GM21576 (cell line): ENCODE measurements at regions not wholly inside any gene's neighbourhood (a gene's known extent, or its start where the extent isn't known, plus 50 kb on each side); places are given as distances from the start of the nearest gene placed in this dataset.

Experiments
- ATAC-seq: cut with Tn5 transposase; IDR thresholded peaks from one replicate; pipeline ENCODE4 v1.9.1; 2021; ENCODE audit warnings: mild to moderate bottlenecking, moderate library complexity; ENCODE audit not compliant: unreplicated experiment

GRCh38 chr9:89744730-89745129 lies 139.9 kb downstream of the GADD45G start:
- ATAC-seq = no peak

DNA sequence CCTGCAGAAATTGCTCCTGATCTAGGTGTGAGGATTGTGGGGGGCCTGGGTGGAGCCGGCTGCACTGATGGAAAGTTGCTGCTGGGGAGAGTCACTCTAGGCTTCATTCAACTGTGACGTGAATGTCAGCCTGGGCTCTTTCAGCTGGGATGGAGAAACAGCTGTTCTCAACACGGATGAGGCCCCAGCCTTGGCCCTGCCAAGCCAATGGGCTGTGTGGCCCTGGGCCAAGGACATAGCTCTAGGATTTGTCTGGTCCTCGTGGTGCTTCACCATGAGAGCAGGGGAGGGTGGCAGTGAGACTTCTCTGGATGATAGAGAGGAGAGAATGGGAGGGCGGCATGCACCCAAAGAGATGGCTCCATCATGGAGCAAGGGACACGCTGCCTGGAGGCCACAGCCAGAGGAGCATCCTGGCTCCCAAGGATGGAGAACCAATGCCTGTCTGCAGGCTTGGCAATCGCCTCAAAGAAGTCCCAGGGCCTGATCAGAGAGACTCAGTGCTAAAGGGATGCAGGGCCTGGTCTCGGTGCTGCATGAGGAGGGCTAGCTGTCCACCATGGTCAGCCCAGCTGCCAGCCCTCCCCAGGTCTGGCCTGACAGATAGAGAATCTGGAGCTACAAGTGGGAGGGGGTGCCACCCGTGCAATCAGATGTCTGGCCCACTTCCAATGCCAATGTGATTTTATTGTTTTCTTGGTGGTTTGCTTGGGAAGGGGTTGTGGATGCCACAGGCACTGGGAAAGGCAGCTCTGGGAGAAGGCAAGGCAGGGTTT lies 141.0 kb downstream of the GADD45G start:
- ATAC-seq = no peak

DNA sequence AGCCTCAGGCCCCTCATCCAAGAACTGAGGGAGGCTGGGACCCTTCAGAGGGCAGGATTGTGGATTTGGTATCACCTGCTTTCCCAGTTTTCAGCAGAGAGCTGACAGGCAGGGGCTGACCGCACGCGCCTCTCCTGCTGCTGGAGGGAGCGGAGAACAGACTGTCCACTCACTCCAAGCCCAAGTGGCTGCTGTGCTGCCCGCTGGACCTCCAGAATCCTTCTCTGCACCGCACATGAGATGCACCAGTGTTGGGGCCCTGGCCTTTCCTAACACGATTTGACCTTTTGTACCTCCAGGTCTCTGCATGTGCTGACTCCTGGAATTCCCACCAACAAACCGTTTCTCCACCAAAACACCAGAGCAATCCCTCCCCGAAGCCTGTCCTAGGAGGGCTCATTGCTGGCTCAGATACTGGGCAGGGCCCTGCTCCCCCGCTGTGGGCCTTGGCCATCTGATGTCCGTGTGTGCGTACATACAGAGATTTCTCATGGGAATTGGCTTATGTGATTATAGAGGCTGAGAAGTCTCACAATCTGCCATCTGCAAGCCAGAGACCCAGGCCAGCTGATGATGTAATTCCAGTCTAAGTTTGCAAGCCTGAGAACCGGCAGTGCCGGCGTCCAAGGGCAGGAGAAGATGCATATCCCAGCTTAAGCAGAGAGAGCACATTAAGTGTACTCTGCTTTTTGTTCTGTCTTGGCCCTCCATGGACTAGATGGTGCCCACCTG lies 141.7 kb downstream of the GADD45G start:
- ATAC-seq = no peak

- no peak for ATAC-seq
Measured at GRCh38 chr9:89747596-89747995, 142.8 kb downstream of the GADD45G start.

DNA sequence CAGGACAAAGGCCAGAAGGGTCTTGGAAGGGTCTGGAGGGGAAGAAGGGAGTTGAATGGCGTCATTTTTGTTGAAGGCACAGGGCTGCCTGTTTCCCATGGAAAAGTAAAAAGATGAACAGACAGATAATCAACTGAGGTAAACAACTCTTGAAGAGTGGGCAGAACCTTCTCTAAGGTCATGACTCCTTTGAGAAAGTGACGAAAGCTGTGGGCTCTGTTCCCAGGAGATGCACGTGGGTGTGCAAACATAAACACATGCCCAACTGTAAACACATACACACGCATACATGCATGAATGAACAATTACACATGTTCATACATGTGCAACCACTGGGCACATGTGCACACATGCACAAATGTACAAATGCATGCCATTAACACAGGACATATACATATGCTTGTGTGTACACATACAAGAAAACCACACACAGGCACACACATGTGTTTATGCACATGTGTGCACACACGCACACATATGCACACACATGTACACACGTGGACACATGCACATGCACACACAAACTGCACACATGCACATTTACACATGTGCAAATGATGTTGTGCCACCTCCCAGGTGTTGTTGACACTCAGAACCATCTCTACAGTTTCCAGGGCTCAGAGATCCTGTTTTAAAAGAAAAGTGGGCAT lies 143.3 kb downstream of the GADD45G start:
- ATAC-seq = no peak

DNA sequence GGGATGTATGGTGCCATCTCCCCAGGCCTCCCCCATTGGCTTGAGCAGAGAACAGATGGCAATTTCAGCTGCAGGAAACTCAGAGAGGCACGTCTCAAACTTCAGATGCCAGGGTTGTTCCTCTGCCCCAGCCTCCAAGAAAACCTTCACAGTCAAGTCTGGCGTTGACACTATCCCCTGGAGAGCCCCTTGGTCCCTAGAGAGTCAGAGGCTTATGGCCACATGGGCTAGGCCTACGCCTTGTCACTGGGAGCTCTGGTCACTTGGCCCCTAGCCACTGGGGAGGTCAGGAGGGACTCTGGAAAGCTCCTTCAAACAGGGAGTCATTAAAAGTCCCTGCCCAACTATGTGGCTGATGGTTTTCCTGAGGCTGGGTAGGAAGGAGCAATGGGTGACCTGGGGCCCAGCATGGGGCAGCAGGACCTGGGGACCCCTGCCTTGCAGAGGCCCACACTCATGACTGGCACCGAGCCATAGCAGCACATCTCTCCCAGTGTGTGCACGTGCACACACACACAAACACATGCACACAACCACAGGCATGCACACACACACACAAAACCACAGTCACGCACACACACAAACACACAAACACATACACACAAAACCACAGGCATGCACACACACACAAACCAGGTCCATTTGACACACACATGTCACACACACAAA lies 144.2 kb downstream of the GADD45G start:
- no peak for ATAC-seq

- no peak for ATAC-seq
Measured at GRCh38 chr9:89749500-89750116, 144.8 kb downstream of the GADD45G start.

DNA sequence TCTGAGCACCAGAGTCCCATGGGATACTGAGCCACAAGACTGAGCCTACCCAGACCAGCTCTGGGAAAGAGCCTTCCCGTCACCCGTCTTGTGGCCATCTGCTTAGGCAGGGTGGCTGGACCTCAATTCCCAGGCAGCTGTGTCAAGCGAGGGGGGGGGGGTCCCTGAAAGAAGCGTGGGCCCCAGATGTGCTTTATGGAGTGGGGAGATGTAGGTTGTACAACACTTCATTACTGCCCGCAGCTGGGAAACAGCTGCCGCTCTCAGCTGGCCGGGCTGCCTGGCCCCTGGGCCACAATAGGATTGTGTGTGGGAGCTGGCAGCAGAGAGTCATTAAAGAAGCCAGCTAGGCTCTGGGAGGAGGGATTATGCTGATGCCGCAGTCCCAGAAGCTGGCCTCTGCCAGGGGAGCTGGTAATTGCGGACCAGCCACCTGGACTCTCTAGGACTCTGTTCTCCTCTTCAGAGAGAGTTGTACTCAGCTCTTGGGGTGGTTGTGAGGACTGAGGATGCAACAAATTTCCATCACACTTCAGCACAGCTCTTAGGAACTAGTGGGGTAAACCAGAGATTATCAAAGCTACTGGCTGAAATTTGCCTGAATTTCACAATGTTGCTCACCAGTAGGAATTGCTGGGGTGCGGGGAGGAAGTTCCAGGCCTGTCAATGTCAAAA lies 145.4 kb downstream of the GADD45G start:
- ATAC-seq = no peak

GRCh38 chr9:89751079-89751825 lies 146.4 kb downstream of the GADD45G start:
- ATAC-seq = no peak

GRCh38 chr9:89752154-89752553 lies 147.3 kb downstream of the GADD45G start:
- ATAC-seq = no peak

DNA sequence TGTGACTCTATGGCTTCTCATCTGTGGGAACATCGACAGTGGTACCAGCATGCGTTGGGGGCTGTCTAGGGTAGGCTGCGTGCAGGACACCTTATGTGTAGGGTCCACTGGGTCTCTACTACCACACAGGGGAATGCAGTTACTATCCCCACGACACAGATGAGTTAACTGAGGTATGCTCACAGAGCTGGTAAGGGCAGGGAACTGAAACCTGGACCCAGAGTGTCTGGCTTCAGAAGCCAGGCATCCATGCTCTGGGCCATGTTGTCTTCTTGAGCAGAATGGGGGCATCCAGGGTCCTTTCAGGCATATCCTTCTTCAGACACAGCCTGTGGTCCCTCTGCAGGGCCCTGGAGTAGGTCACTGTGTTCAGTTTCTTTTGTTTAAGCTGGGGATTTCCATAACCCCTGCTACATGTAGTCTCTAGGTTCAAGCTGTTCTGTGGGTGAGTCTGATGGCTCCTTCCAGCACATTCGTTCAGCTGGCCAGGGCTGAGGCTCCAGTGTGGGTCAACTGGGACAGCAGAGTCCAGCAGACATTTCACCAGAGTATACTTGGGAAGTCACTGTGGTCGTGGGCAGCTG lies 148.8 kb downstream of the GADD45G start:
- no peak for ATAC-seq

DNA sequence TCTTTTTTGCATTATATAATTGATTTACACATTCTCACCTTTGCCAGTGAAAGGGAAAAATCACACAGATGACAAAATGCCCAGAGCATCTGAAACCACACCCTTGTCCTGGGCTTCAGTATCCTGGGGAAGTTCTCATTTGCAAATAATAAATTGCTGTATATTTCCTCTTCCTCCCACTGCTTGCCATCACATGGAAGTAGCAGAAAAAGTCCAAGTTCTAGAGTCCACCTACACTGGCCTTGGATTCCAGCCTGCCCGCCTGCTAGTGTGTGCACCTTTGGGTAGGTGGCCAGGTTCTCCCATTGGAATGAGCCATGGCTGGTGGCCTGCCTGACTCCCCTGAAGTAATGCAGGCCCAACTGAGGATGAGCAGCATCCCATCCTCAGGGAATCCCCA lies 149.4 kb downstream of the GADD45G start:
- ATAC-seq = no peak

DNA sequence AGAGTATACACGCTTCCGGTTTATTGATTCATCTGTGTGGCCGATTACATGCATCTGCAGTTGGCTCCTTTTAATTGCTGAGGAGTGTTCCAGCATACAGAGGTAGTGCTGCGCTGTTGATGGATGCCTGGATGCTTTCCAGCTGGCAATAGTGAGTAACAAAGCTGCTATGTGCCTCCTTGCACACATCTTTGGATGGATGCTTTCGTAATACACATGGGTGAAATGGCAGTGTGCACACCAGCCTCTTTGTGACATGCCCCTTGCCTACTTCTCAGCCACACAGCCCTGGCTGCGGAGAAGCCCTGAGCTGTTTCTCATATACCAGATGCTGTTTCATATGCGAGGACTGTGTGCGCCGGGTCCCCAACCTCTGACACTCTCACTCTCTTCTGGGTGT lies 151.0 kb downstream of the GADD45G start:
- ATAC-seq = no peak

- ATAC-seq = no peak
Measured at GRCh38 chr9:89756891-89757537, 152.2 kb downstream of the GADD45G start.

DNA sequence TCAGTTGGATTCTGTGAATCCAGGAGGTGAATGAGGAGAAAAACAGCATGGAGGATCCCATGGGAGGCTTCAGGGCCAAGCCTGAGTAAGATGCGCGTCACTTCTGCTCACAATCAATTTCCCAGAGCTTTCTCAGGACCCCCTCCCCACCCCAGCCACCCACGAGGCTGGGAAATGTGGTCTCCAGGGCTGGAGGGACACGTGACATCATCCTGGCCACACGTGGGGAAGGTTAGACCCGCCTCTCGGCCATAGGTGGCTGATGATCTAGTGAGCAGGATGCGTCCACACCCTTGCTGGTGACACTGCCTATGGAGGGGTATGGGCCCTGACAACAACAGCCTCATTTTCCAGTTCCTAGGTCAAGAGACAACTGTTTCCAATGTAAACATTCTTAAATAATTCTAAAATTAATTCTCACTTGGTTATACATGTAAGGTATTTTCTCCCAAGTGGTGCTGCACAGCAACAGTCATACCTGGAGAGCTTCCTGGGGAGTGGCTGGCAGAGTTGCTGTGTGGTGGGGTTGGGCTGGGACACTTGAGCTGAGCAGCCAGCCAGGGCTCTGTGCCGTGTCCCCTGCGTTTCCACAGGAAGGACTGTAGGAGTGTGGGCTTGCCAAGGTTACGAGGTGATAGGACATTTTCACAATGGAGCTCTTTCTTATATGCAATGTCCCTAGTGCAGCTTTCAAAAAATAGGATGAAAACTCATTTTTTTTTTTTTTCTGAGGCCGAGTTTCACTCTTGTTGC lies 153.1 kb downstream of the GADD45G start:
- no peak for ATAC-seq

GRCh38 chr9:89759572-89759971 lies 154.8 kb downstream of the GADD45G start:
- no peak for ATAC-seq

DNA sequence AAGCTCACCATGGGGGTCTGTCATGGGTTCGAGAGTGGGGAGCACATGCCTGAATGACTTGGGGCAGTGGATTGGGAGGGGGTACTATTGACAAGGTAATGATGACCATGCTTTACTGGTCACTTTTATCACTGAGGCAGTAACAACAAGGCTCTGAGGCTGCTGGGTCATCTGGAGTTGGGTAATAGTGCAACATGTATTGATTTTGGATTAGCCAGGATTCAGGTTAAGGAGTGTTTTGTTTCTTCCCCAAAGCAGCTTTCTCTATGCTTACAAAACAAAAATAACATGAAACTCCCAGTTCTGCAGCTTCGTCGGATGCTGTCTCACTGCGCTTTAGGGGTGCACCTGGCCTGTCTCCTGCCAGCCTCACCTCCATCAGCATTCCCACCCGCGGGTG lies 155.3 kb downstream of the GADD45G start:
- ATAC-seq = no peak

DNA sequence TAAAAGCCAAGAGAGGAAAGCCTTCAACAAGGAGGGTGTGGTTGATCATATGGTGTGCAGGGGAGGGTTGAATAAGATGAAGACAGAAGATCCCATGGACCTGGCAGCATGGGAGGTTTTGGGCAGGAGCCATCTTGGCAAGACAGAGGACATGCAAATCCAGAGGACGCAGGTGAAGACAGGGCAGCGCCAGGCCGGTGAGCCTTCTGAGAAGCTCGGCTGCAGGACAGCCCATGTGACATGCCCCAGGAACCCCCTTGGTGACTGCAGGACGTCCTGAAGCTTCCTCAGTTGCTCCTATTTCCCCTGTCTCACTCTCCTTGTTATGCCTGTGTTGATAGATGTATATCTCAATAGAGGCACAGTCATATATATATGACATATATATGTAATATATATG lies 159.4 kb downstream of the GADD45G start:
- no peak for ATAC-seq
